ENCODE measurements at regions not wholly inside any gene's neighbourhood (a gene's known extent, or its start where the extent isn't known, plus 50 kb on each side); places are given as distances from the start of the nearest gene placed in this dataset.

GRCh38 chr14:98194821-98195220 is 1077.2 kb downstream of the BCL11B start:
- no peaks in the 10 kb centered on the region for H3F3A ChIP-seq (ENCODE audit: insufficient read depth, low read length, poor library complexity, severe bottlenecking)
- no peaks in the 10 kb centered on the region for H3K9me3 ChIP-seq (ENCODE audit: low read length)
- H3K9ac ChIP-seq (ENCODE audit: low read length) = no peak overlapping the region
- H3K9me2 ChIP-seq (ENCODE audit: insufficient read depth, low read length) = no peaks in the 10 kb centered on the region
- no peaks in the 10 kb centered on the region for H3K79me2 ChIP-seq (replicated peaks; ENCODE audit: insufficient read depth, low read length)
- TF ChIP-seq REST (IDR thresholded peaks at IDR 0.05; ENCODE audit: borderline replicate concordance) (no peak), EP300 (conservative IDR thresholded peaks at IDR 0.05; ENCODE audit: poor library complexity, severe bottlenecking) (no peak), RAD21 (conservative IDR thresholded peaks at IDR 0.05) (no peak)
- no peaks in the 10 kb centered on the region for H4K20me1 ChIP-seq (ENCODE audit: insufficient read depth)
- no peak overlapping the region for H2AFZ ChIP-seq (ENCODE audit: low read depth, low read length)
- H3K27ac ChIP-seq (ENCODE audit: low read length) = no peak overlapping the region
- H3K36me3 ChIP-seq (ENCODE audit: insufficient read depth, low read length) = no peaks in the 10 kb centered on the region
- no peak overlapping the region for H3K4me3 ChIP-seq (ENCODE audit: low read length)
- H3K27me3 ChIP-seq (ENCODE audit: insufficient read depth, low read depth, low read length) = no peaks in the 10 kb centered on the region
- H3K4me2 ChIP-seq (ENCODE audit: low read length) = no peak overlapping the region

- H3K4me3 ChIP-seq (ENCODE audit: low read length) = no peak overlapping the region
Measured at GRCh38 chr14:98195256-98195655, 1076.7 kb downstream of the BCL11B start.

More at GRCh38 chr14:98195256-98195655, 1076.7 kb downstream of the BCL11B start:
- no peak overlapping the region for H3K27ac ChIP-seq (ENCODE audit: low read length)
- no peak overlapping the region for H3K9ac ChIP-seq (ENCODE audit: low read length)
- no peak overlapping the region for H2AFZ ChIP-seq (ENCODE audit: low read depth, low read length)
- no peak for TF ChIP-seq TAF1 (IDR thresholded peaks at IDR 0.05; ENCODE audit: low read depth)
- no peak for TF ChIP-seq RAD21 (conservative IDR thresholded peaks at IDR 0.05)
- no peak for TF ChIP-seq EZH2 (IDR thresholded peaks at IDR 0.05; ENCODE audit: borderline replicate concordance, insufficient read depth, low read length, poor library complexity, severe bottlenecking)
- TF ChIP-seq EP300 (conservative IDR thresholded peaks at IDR 0.05; ENCODE audit: poor library complexity, severe bottlenecking) = no peak
- TF ChIP-seq MXI1 (conservative IDR thresholded peaks at IDR 0.05; ENCODE audit: poor library complexity, severe bottlenecking) = no peak
- no peak for TF ChIP-seq SMC3 (conservative IDR thresholded peaks at IDR 0.05; ENCODE audit: poor library complexity)
- no peak for TF ChIP-seq POLR2AphosphoS5 (IDR thresholded peaks at IDR 0.05)
- no peak for TF ChIP-seq CTCF (IDR thresholded peaks at IDR 0.05; ENCODE audit: poor library complexity, severe bottlenecking)
- TF ChIP-seq REST (IDR thresholded peaks at IDR 0.05; ENCODE audit: borderline replicate concordance) = no peak
- no peaks in the 10 kb centered on the region for H3K9me3 ChIP-seq (ENCODE audit: low read length)
- no peaks in the 10 kb centered on the region for H3F3A ChIP-seq (ENCODE audit: insufficient read depth, low read length, poor library complexity, severe bottlenecking)
- H3K79me2 ChIP-seq (replicated peaks; ENCODE audit: insufficient read depth, low read length) = no peaks in the 10 kb centered on the region
- no peak overlapping the region for H3K4me2 ChIP-seq (ENCODE audit: low read length)
- no peaks in the 10 kb centered on the region for H3K9me2 ChIP-seq (ENCODE audit: insufficient read depth, low read length)
- H4K20me1 ChIP-seq (ENCODE audit: insufficient read depth) = no peaks in the 10 kb centered on the region
- no peaks in the 10 kb centered on the region for H3K27me3 ChIP-seq (ENCODE audit: insufficient read depth, low read depth, low read length)
- H3K36me3 ChIP-seq (ENCODE audit: insufficient read depth, low read length) = no peaks in the 10 kb centered on the region

All from neural cell (in vitro differentiated cells).